Astrocyte (in vitro differentiated cells and primary cell): ENCODE measurements at regions not wholly inside any gene's neighbourhood (a gene's known extent, or its start where the extent isn't known, plus 50 kb on each side); places are given as distances from the start of the nearest gene placed in this dataset.

Experiments
- DNase-seq: peaks from one replicate; pipeline ENCODE4 v3.0.0-alpha.2; 2010; ENCODE audit warnings: low read depth
- FAIRE-seq: peaks from 2 replicates; lab custom pipeline; 2011; peaks lifted over from hg19 to GRCh38; lab: Jason Lieb, UNC
- H2AFZ ChIP-seq: 2 replicates; pipeline ENCODE4 v1.6.0; 2012; ENCODE audit warnings: low read depth, low read length, inconsistent platforms
- H3K27ac ChIP-seq: 2 replicates; pipeline ENCODE4 v1.5.1; 2011; ENCODE audit warnings: low read depth, low read length, inconsistent platforms
- H3K27me3 ChIP-seq: 2 replicates; pipeline ENCODE4 v1.6.0; 2011; ENCODE audit warnings: low read length, inconsistent platforms; ENCODE audit not compliant: insufficient read depth
- H3K36me3 ChIP-seq: 2 replicates; pipeline ENCODE4 v1.5.1; 2011; ENCODE audit warnings: low read length, inconsistent platforms; ENCODE audit not compliant: insufficient read depth
- H3K4me1 ChIP-seq: 2 replicates; pipeline ENCODE4 v1.5.1; 2011; ENCODE audit warnings: low read length, inconsistent platforms; ENCODE audit not compliant: insufficient read depth
- H3K4me2 ChIP-seq: 2 replicates; pipeline ENCODE4 v1.6.0; 2012; ENCODE audit warnings: low read length, inconsistent platforms
- H3K4me3 ChIP-seq: 2 replicates; pipeline ENCODE4 v1.5.1; 2011; ENCODE audit warnings: low read depth, mild to moderate bottlenecking, low read length, inconsistent platforms; ENCODE audit not compliant: insufficient read depth
- H3K79me2 ChIP-seq: 2 replicates; pipeline ENCODE4 v1.6.0; 2012; ENCODE audit warnings: mild to moderate bottlenecking, low read length, inconsistent platforms; ENCODE audit not compliant: insufficient read depth
- H3K9ac ChIP-seq: 2 replicates; pipeline ENCODE4 v1.6.0; 2012; ENCODE audit warnings: mild to moderate bottlenecking, low read length, inconsistent platforms
- H3K9me3 ChIP-seq: 2 replicates; pipeline ENCODE4 v1.5.1; 2012; ENCODE audit warnings: low read depth, mild to moderate bottlenecking, low read length, inconsistent platforms; ENCODE audit not compliant: insufficient read depth
- H4K20me1 ChIP-seq: 2 replicates; pipeline ENCODE4 v1.6.0; 2012; ENCODE audit warnings: low read length, inconsistent platforms; ENCODE audit not compliant: insufficient read depth
- H3K27ac Mint-ChIP-seq: one replicate; pipeline ENCODE4 v1.8.0; 2021; ENCODE audit warnings: mild to moderate bottlenecking, mixed read lengths; ENCODE audit not compliant: unreplicated experiment
- H3K27me3 Mint-ChIP-seq: one replicate; pipeline ENCODE4 v1.8.0; 2021; ENCODE audit warnings: low read depth, mixed read lengths; ENCODE audit not compliant: unreplicated experiment
- H3K36me3 Mint-ChIP-seq: one replicate; pipeline ENCODE4 v1.8.0; 2021; ENCODE audit warnings: low read depth, mixed read lengths; ENCODE audit not compliant: unreplicated experiment
- H3K4me1 Mint-ChIP-seq: one replicate; pipeline ENCODE4 v1.8.0; 2021; ENCODE audit warnings: low read depth, mixed read lengths; ENCODE audit not compliant: unreplicated experiment
- H3K4me3 Mint-ChIP-seq: one replicate; pipeline ENCODE4 v1.8.0; 2021; ENCODE audit warnings: mild to moderate bottlenecking, moderate library complexity, mixed read lengths; ENCODE audit not compliant: unreplicated experiment
- H3K9me3 Mint-ChIP-seq: one replicate; pipeline ENCODE4 v1.8.0; 2021; ENCODE audit warnings: mild to moderate bottlenecking, mixed read lengths; ENCODE audit not compliant: unreplicated experiment
- EZH2 ChIP-seq: IDR thresholded peaks from 2 replicates; pipeline ENCODE4 v1.6.1; 2012; ENCODE audit warnings: mild to moderate bottlenecking, low read length, inconsistent platforms; ENCODE audit not compliant: insufficient read depth
- TF ChIP-seq, protein P1 (sequence below): IDR thresholded peaks from 2 replicates; pipeline ENCODE4 v1.5.1; 2011; ENCODE audit warnings: low read depth, mild to moderate bottlenecking, inconsistent platforms, low read length, moderate library complexity; ENCODE audit not compliant: insufficient read depth

DNA sequence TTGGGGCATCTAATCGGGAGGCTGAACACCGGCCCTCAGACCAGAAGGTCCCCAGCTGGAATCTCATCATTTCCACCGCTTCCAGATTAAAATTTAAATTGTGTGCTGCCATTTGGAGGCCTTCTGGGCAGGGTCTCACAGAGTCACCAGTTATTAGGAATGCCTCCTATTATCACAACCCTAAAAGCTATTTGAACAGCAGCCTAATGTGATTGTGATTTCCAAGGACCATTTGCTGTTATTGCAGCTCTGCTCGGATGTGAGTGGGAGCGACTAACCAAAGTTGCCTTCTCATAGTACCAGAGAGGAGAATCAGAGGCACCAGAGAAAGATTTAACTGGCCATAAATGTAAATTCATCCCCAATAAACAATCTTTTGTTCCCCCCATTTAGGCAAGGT, 277.3 kb downstream of the RNF144B start:
- no peaks in the 10 kb centered on the region for H3K36me3 Mint-ChIP-seq
- no peak overlapping the region for H3K27ac Mint-ChIP-seq
- no peak overlapping the region for H3K4me2 ChIP-seq
- H2AFZ ChIP-seq, result no peak overlapping the region
- H3K36me3 ChIP-seq, result no peaks in the 10 kb centered on the region
- DNase-seq (no peak), FAIRE-seq (no peak)
- H3K9ac ChIP-seq, result no peak overlapping the region
- no peaks in the 10 kb centered on the region for H3K4me1 Mint-ChIP-seq
- H3K27ac ChIP-seq, result no peak overlapping the region
- H3K4me1 ChIP-seq, result no peaks in the 10 kb centered on the region
- H3K9me3 ChIP-seq, result no peaks in the 10 kb centered on the region
- H3K4me3 ChIP-seq, result no peak overlapping the region
- H3K4me3 Mint-ChIP-seq, result no peak overlapping the region
- H4K20me1 ChIP-seq, result no peaks in the 10 kb centered on the region
- H3K79me2 ChIP-seq, result no peaks in the 10 kb centered on the region
- H3K27me3 Mint-ChIP-seq, result no peaks in the 10 kb centered on the region
- TF ChIP-seq EZH2, result no peak
- TF ChIP-seq, protein P1, sequence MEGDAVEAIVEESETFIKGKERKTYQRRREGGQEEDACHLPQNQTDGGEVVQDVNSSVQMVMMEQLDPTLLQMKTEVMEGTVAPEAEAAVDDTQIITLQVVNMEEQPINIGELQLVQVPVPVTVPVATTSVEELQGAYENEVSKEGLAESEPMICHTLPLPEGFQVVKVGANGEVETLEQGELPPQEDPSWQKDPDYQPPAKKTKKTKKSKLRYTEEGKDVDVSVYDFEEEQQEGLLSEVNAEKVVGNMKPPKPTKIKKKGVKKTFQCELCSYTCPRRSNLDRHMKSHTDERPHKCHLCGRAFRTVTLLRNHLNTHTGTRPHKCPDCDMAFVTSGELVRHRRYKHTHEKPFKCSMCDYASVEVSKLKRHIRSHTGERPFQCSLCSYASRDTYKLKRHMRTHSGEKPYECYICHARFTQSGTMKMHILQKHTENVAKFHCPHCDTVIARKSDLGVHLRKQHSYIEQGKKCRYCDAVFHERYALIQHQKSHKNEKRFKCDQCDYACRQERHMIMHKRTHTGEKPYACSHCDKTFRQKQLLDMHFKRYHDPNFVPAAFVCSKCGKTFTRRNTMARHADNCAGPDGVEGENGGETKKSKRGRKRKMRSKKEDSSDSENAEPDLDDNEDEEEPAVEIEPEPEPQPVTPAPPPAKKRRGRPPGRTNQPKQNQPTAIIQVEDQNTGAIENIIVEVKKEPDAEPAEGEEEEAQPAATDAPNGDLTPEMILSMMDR, result no peak
- peaks cover 3% of the 10 kb centered on the region for H3K9me3 Mint-ChIP-seq
- no peaks in the 10 kb centered on the region for H3K27me3 ChIP-seq

DNA sequence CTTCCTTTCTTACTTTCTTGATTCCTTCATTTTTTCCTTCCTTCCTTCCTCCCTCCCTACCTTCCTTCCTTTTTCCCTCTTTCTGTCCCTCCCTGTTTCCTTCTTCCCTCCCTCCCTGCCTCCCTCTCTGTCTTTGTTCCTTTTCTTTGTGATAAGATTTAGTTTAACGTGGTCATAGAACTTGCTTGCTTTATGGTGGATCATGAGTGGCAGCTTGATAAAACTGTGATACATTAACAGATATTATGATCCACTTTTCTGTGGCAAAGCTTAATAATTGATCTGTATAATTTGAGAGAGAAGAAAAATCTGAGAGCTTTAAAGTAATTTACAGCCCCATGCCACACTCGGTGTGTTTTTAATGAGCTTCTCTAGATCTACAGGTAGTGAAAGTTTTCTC, 280.5 kb downstream of the RNF144B start:
- TF ChIP-seq, protein P1, result no peak
- TF ChIP-seq EZH2, result no peak
- Mint-ChIP-seq H3K9me3 (no peaks in the 10 kb centered on the region), H3K36me3 (no peaks in the 10 kb centered on the region), H3K4me1 (no peaks in the 10 kb centered on the region), H3K4me3 (no peak overlapping the region), H3K27ac (no peak overlapping the region), H3K27me3 (no peaks in the 10 kb centered on the region)
- no peaks in the 10 kb centered on the region for H3K4me1 ChIP-seq
- H2AFZ ChIP-seq, result no peak overlapping the region
- DNase-seq (no peak), FAIRE-seq (no peak)
- no peak overlapping the region for H3K27ac ChIP-seq
- H3K36me3 ChIP-seq, result no peaks in the 10 kb centered on the region
- H3K4me2 ChIP-seq, result no peak overlapping the region
- H3K9ac ChIP-seq, result no peak overlapping the region
- H3K9me3 ChIP-seq, result no peaks in the 10 kb centered on the region
- no peaks in the 10 kb centered on the region for H3K79me2 ChIP-seq
- H3K4me3 ChIP-seq, result no peak overlapping the region
- H4K20me1 ChIP-seq, result no peaks in the 10 kb centered on the region
- no peaks in the 10 kb centered on the region for H3K27me3 ChIP-seq

GRCh38 chr6:18668994-18669393, 281.8 kb downstream of the RNF144B start:
- no peaks in the 10 kb centered on the region for H3K9me3 Mint-ChIP-seq
- H3K27me3 Mint-ChIP-seq, result no peaks in the 10 kb centered on the region
- H3K4me3 ChIP-seq, result no peak overlapping the region
- H3K4me3 Mint-ChIP-seq, result no peak overlapping the region
- no peaks in the 10 kb centered on the region for H3K79me2 ChIP-seq
- no peaks in the 10 kb centered on the region for H3K9me3 ChIP-seq
- no peaks in the 10 kb centered on the region for H3K27me3 ChIP-seq
- no peak overlapping the region for H3K27ac ChIP-seq
- H2AFZ ChIP-seq, result no peak overlapping the region
- no peaks in the 10 kb centered on the region for H3K36me3 ChIP-seq
- H3K4me2 ChIP-seq, result no peak overlapping the region
- no peaks in the 10 kb centered on the region for H3K4me1 Mint-ChIP-seq
- H3K4me1 ChIP-seq, result no peaks in the 10 kb centered on the region
- FAIRE-seq, result no peak
- H3K9ac ChIP-seq, result no peak overlapping the region
- no peak overlapping the region for H3K27ac Mint-ChIP-seq
- no peak for DNase-seq
- no peaks in the 10 kb centered on the region for H4K20me1 ChIP-seq
- TF ChIP-seq, protein P1, result no peak
- no peak for TF ChIP-seq EZH2
- no peaks in the 10 kb centered on the region for H3K36me3 Mint-ChIP-seq
